Neural progenitor cell (in vitro differentiated cells): ENCODE measurements at regions not wholly inside any gene's neighbourhood (a gene's known extent, or its start where the extent isn't known, plus 50 kb on each side); places are given as distances from the start of the nearest gene placed in this dataset.
"Not testable (repeated sequence)": the region's sequence is repeated elsewhere in the genome, so short reads cannot be mapped to it uniquely, and the experiment has no call there.

Experiments
- DNase-seq: peaks from one replicate; pipeline ENCODE4 v3.0.0-alpha.2; 2016; ENCODE audit warnings: low spot score
- H2AFZ ChIP-seq: fragments of 200-600 bp; sonication (generic); replicated peaks from 2 replicates; pipeline ENCODE4 v1.6.1; 2016; ENCODE audit warnings: antibody characterized with exemption
- H3F3A ChIP-seq: fragments of 200-600 bp; sonication (generic); 2 replicates; pipeline ENCODE4 v1.6.1; 2016; ENCODE audit warnings: antibody characterized with exemption, low read depth
- H3K27ac ChIP-seq: fragments of 200-600 bp; sonication (generic); 2 replicates; pipeline ENCODE4 v1.5.1; 2016; ENCODE audit warnings: mild to moderate bottlenecking
- H3K27me3 ChIP-seq: fragments of 200-600 bp; sonication (generic); 2 replicates; pipeline ENCODE4 v1.6.1; 2016; ENCODE audit warnings: mild to moderate bottlenecking, moderate library complexity
- H3K36me3 ChIP-seq: fragments of 200-600 bp; sonication (generic); 2 replicates; pipeline ENCODE4 v1.5.1; 2016
- H3K4me1 ChIP-seq: fragments of 200-600 bp; sonication (generic); 2 replicates; pipeline ENCODE4 v1.6.1; 2016; ENCODE audit warnings: mixed run types
- H3K4me2 ChIP-seq: fragments of 200-600 bp; sonication (generic); 2 replicates; pipeline ENCODE4 v1.6.1; 2016
- H3K4me3 ChIP-seq: fragments of 200-600 bp; sonication (generic); 2 replicates; pipeline ENCODE4 v1.5.1; 2016
- H3K79me2 ChIP-seq: fragments of 200-600 bp; sonication (generic); 2 replicates; pipeline ENCODE4 v1.6.1; 2016; ENCODE audit warnings: low read depth
- H3K9ac ChIP-seq: fragments of 200-600 bp; sonication (generic); 2 replicates; pipeline ENCODE4 v1.6.1; 2016
- H3K9me3 ChIP-seq: fragments of 200-600 bp; sonication (generic); 2 replicates; pipeline ENCODE4 v1.5.1; 2016; ENCODE audit warnings: low read depth
- H4K20me1 ChIP-seq: fragments of 200-600 bp; sonication (generic); 2 replicates; pipeline ENCODE4 v1.6.1; 2016; ENCODE audit warnings: low read depth
- H3K27ac Mint-ChIP-seq: 3 replicates; pipeline ENCODE4 v1.8.0; 2021; ENCODE audit warnings: mixed read lengths
- H3K27me3 Mint-ChIP-seq: 2 replicates; pipeline ENCODE4 v1.8.0; 2022; ENCODE audit warnings: low read depth, mild to moderate bottlenecking, inconsistent platforms, moderate library complexity, mixed read lengths; ENCODE audit not compliant: insufficient read depth
- H3K36me3 Mint-ChIP-seq: 3 replicates; pipeline ENCODE4 v1.8.0; 2021; ENCODE audit warnings: mixed read lengths
- H3K4me1 Mint-ChIP-seq: 3 replicates; pipeline ENCODE4 v1.8.0; 2021; ENCODE audit warnings: mixed read lengths
- H3K4me3 Mint-ChIP-seq: 3 replicates; pipeline ENCODE4 v1.8.0; 2021; ENCODE audit warnings: mild to moderate bottlenecking, moderate library complexity, mixed read lengths
- H3K9me3 Mint-ChIP-seq: 3 replicates; pipeline ENCODE4 v1.8.0; 2020; ENCODE audit warnings: mixed read lengths

GRCh38 chr3:75434913-75435793 lies 229.0 kb upstream of the FRG2C start:
- peak overlapping the region; percentile 73 for H3K27ac ChIP-seq
- H2AFZ ChIP-seq, result peak overlapping the region; percentile 76
- not testable (repeated sequence) for H3K9me3 ChIP-seq, H3K27me3 Mint-ChIP-seq, H3F3A ChIP-seq, H4K20me1 ChIP-seq, H3K36me3 Mint-ChIP-seq, H3K27me3 ChIP-seq, H3K9me3 Mint-ChIP-seq, H3K36me3 ChIP-seq, H3K4me1 ChIP-seq, H3K79me2 ChIP-seq
- H3K4me2 ChIP-seq, result peak overlapping the region; percentile 82
- peak overlapping the region; percentile 23 for H3K9ac ChIP-seq
- H3K4me3 Mint-ChIP-seq, result peak overlapping the region; percentile 96
- peak overlapping the region; percentile 77 for H3K4me3 ChIP-seq
- H3K4me1 Mint-ChIP-seq, result peaks cover 32% of the 10 kb centered on the region
- peak; percentile 98 for DNase-seq
- H3K27ac Mint-ChIP-seq, result peak overlapping the region; percentile 95

- H3K4me1 Mint-ChIP-seq, result peaks cover 32% of the 10 kb centered on the region
- Histone ChIP-seq H2AFZ (peak overlapping the region; percentile 89), H3K9ac (peak overlapping the region; percentile 49), H3K4me3 (peak overlapping the region; percentile 56), H3K4me2 (peak overlapping the region; percentile 92), H3K27ac (peak overlapping the region; percentile 63)
- H3K9me3 ChIP-seq, H3F3A ChIP-seq, H3K27me3 Mint-ChIP-seq, H3K27me3 ChIP-seq, H3K4me1 ChIP-seq, H3K36me3 Mint-ChIP-seq, H4K20me1 ChIP-seq, H3K9me3 Mint-ChIP-seq, H3K79me2 ChIP-seq, H3K36me3 ChIP-seq: not testable (repeated sequence)
- peak; percentile 95 for DNase-seq
- peak overlapping the region; percentile 92 for H3K27ac Mint-ChIP-seq
- H3K4me3 Mint-ChIP-seq, result peak overlapping the region; percentile 96
Measured at GRCh38 chr3:75435794-75436400, 228.2 kb upstream of the FRG2C start.

GRCh38 chr3:75440986-75441385 lies 223.1 kb upstream of the FRG2C start:
- H3K4me3 Mint-ChIP-seq, H3K27me3 ChIP-seq, H3K4me1 ChIP-seq, H3K27me3 Mint-ChIP-seq, DNase-seq, H3K27ac Mint-ChIP-seq, H3K9me3 Mint-ChIP-seq, H3K4me2 ChIP-seq, H3K9ac ChIP-seq, H3K27ac ChIP-seq, H4K20me1 ChIP-seq, H3K79me2 ChIP-seq, H3K9me3 ChIP-seq, H3K36me3 ChIP-seq, H3K4me3 ChIP-seq, H3K36me3 Mint-ChIP-seq, H3F3A ChIP-seq, H2AFZ ChIP-seq: not testable (repeated sequence)
- peaks cover 13% of the 10 kb centered on the region for H3K4me1 Mint-ChIP-seq

- not testable (repeated sequence) for H3F3A ChIP-seq, H3K9me3 ChIP-seq, H3K36me3 ChIP-seq, DNase-seq, H3K4me1 Mint-ChIP-seq, H3K4me2 ChIP-seq, H3K9me3 Mint-ChIP-seq, H3K27me3 ChIP-seq, H3K79me2 ChIP-seq, H3K4me3 ChIP-seq, H2AFZ ChIP-seq, H3K4me3 Mint-ChIP-seq, H3K36me3 Mint-ChIP-seq, H4K20me1 ChIP-seq, H3K9ac ChIP-seq, H3K27ac Mint-ChIP-seq, H3K27me3 Mint-ChIP-seq, H3K4me1 ChIP-seq, H3K27ac ChIP-seq
Measured at GRCh38 chr3:75444634-75445033, 219.5 kb upstream of the FRG2C start.

- not testable (repeated sequence) for H3K27me3 Mint-ChIP-seq, H3K36me3 Mint-ChIP-seq, H3K36me3 ChIP-seq, H3K9me3 Mint-ChIP-seq, H4K20me1 ChIP-seq, H3K4me3 Mint-ChIP-seq, H3K27ac Mint-ChIP-seq, H3K4me2 ChIP-seq, H3F3A ChIP-seq, H3K27me3 ChIP-seq, H3K4me1 ChIP-seq, H3K9ac ChIP-seq, H3K27ac ChIP-seq, H3K4me3 ChIP-seq, H3K79me2 ChIP-seq, H3K9me3 ChIP-seq, H3K4me1 Mint-ChIP-seq, DNase-seq, H2AFZ ChIP-seq
Measured at GRCh38 chr3:75445234-75445633, 218.9 kb upstream of the FRG2C start.

GRCh38 chr3:75446948-75447347 lies 217.2 kb upstream of the FRG2C start:
- H3K4me1 ChIP-seq, H3K4me1 Mint-ChIP-seq, H3K36me3 ChIP-seq, H3K4me3 Mint-ChIP-seq, H3F3A ChIP-seq, H3K9me3 Mint-ChIP-seq, H3K27me3 ChIP-seq, H4K20me1 ChIP-seq, H3K36me3 Mint-ChIP-seq, H3K9ac ChIP-seq, H2AFZ ChIP-seq, H3K27ac ChIP-seq, DNase-seq, H3K79me2 ChIP-seq, H3K9me3 ChIP-seq, H3K4me3 ChIP-seq, H3K27me3 Mint-ChIP-seq, H3K4me2 ChIP-seq, H3K27ac Mint-ChIP-seq: not testable (repeated sequence)

- H2AFZ ChIP-seq, H3K4me3 ChIP-seq, H3K27me3 Mint-ChIP-seq, H3K79me2 ChIP-seq, H3K4me1 Mint-ChIP-seq, H3K36me3 ChIP-seq, H3K9me3 Mint-ChIP-seq, H3F3A ChIP-seq, H3K4me2 ChIP-seq, H3K4me1 ChIP-seq, DNase-seq, H3K4me3 Mint-ChIP-seq, H3K36me3 Mint-ChIP-seq, H3K9me3 ChIP-seq, H3K27me3 ChIP-seq, H3K9ac ChIP-seq, H3K27ac Mint-ChIP-seq, H3K27ac ChIP-seq, H4K20me1 ChIP-seq: not testable (repeated sequence)
Measured at GRCh38 chr3:75453328-75453727, 210.8 kb upstream of the FRG2C start.

GRCh38 chr3:75453839-75454238 lies 210.3 kb upstream of the FRG2C start:
- H3K27me3 ChIP-seq, H3K4me1 Mint-ChIP-seq, H3K27me3 Mint-ChIP-seq, H3K36me3 ChIP-seq, H3K9me3 Mint-ChIP-seq, H3K9me3 ChIP-seq, H3K4me1 ChIP-seq, H3K27ac ChIP-seq, H3K4me2 ChIP-seq, H3K79me2 ChIP-seq, H3F3A ChIP-seq, H3K27ac Mint-ChIP-seq, H3K4me3 ChIP-seq, H3K4me3 Mint-ChIP-seq, H4K20me1 ChIP-seq, H2AFZ ChIP-seq, H3K9ac ChIP-seq, DNase-seq, H3K36me3 Mint-ChIP-seq: not testable (repeated sequence)
